Endothelial cell of umbilical vein (primary cell): ENCODE measurements at regions not wholly inside any gene's neighbourhood (a gene's known extent, or its start where the extent isn't known, plus 50 kb on each side); places are given as distances from the start of the nearest gene placed in this dataset.

ENCODE experiments used
- CTCF ChIP-seq, 2 donors: IDR thresholded peaks; 1 replicate in 1 of 2; 2 replicates in 1 of 2; pipeline ENCODE4 v1.5.1; 2011; ENCODE audit warnings: low read length in 2 of 2, mild to moderate bottlenecking in 2 of 2, moderate library complexity in 2 of 2, control low read depth in 1 of 2, inconsistent platforms in 1 of 2, low read depth in 1 of 2; ENCODE audit not compliant: insufficient read depth in 1 of 2; ENCODE audit errors: extremely low read depth in 1 of 2
- EZH2 ChIP-seq: IDR thresholded peaks from 2 replicates; pipeline ENCODE4 v1.6.1; 2012; ENCODE audit warnings: borderline replicate concordance, low read depth, mild to moderate bottlenecking, moderate library complexity, low read length, inconsistent platforms; ENCODE audit not compliant: severe bottlenecking
- JUN ChIP-seq: IDR thresholded peaks from 2 replicates; pipeline ENCODE4 v1.6.1; 2011; ENCODE audit warnings: borderline replicate concordance, low read depth; ENCODE audit not compliant: insufficient read length, insufficient read depth
- MYC ChIP-seq: IDR thresholded peaks from one replicate; pipeline ENCODE4 v1.6.1; 2011; ENCODE audit warnings: mild to moderate bottlenecking, low read depth, low read length
- POLR2A ChIP-seq: IDR thresholded peaks from 2 replicates; pipeline ENCODE4 v1.6.1; 2012; ENCODE audit warnings: low read depth, mild to moderate bottlenecking, control low read depth, low read length
- POLR2AphosphoS5 ChIP-seq: IDR thresholded peaks from 2 replicates; pipeline ENCODE4 v1.6.1; 2012; ENCODE audit warnings: low read depth, mild to moderate bottlenecking, control low read depth, low read length, moderate library complexity; ENCODE audit not compliant: insufficient read depth

- TF ChIP-seq EZH2 = no peak
- TF ChIP-seq CTCF (IDR thresholded peaks at IDR 0.05; ENCODE audit: extremely low read depth in 1 of 2, insufficient read depth in 1 of 2, low read depth in 1 of 2, low read length in 2 of 2) = no peak
- TF ChIP-seq POLR2A = no peak
- no peak for TF ChIP-seq MYC
- no peak for TF ChIP-seq JUN
- TF ChIP-seq POLR2AphosphoS5 = no peak
These were observed 601.3 kb downstream of the BUD13 start for GRCh38 chr11:116171271-116172140.
